SK-N-SH (cell line): ENCODE measurements at regions not wholly inside any gene's neighbourhood (a gene's known extent, or its start where the extent isn't known, plus 50 kb on each side); places are given as distances from the start of the nearest gene placed in this dataset.

Source experiments
- CTCF ChIA-PET: fragments of 300-600, 350-600 bp; formaldehyde crosslinking; extraction: SDS; loops from one replicate; lab custom pipeline; 2021; lab: Yijun Ruan, JAX
- POLR2A ChIA-PET: fragments of 350-600 bp; sonication (Branson Sonifier 250); formaldehyde crosslinking; extraction: SDS; loops from one replicate; lab custom pipeline; 2020; ENCODE audit warnings: antibody characterized with exemption, inconsistent platforms; lab: Yijun Ruan, JAX
- DNase-seq: peaks from one replicate; pipeline ENCODE4 v3.0.0; 2012
- H2AFZ ChIP-seq: fragments of 200-600 bp; sonication (generic); 2 replicates; pipeline ENCODE4 v1.8.1; 2016; ENCODE audit warnings: antibody characterized with exemption, mild to moderate bottlenecking, low read depth
- H3F3A ChIP-seq: fragments of 200-600 bp; sonication (generic); replicated peaks from 2 replicates; pipeline ENCODE3; 2016; ENCODE audit warnings: antibody characterized with exemption, mild to moderate bottlenecking; ENCODE audit not compliant: insufficient read depth
- H3K27ac ChIP-seq, 2 experiments: fragments of 200-500 bp in 1 of 2; fragments of 200-600 bp in 1 of 2; sonication (Bioruptor generic) in 1 of 2; sonication (generic), shearing (Covaris generic) in 1 of 2; 2 replicates each; pipeline versions ENCODE4 v1.5.1 to v1.6.1; 2014 to 2016; ENCODE audit warnings: low read depth in 2 of 2, inconsistent platforms in 1 of 2, low read length in 1 of 2, mild to moderate bottlenecking in 1 of 2, mixed read lengths in 1 of 2
- H3K27me3 ChIP-seq: fragments of 200-600 bp; sonication (generic), shearing (Covaris generic); 2 replicates; pipeline ENCODE4 v1.6.1; 2016; ENCODE audit warnings: mixed run types; ENCODE audit not compliant: insufficient read depth
- H3K36me3 ChIP-seq, 2 experiments: fragments of 200-500 bp in 1 of 2; fragments of 200-600 bp in 1 of 2; sonication (Bioruptor generic) in 1 of 2; sonication (generic) in 1 of 2; replicated peaks in 1 of 2; 2 replicates each; pipeline versions ENCODE3 to v1.5.1; 2014 to 2016; ENCODE audit warnings: low read length in 1 of 2, mild to moderate bottlenecking in 1 of 2; ENCODE audit not compliant: insufficient read depth in 2 of 2, control insufficient read depth in 1 of 2
- H3K4me1 ChIP-seq, 2 experiments: fragments of 200-500 bp in 1 of 2; fragments of 200-600 bp in 1 of 2; sonication (Bioruptor generic) in 1 of 2; sonication (generic), shearing (Covaris generic) in 1 of 2; 2 replicates each; pipeline versions ENCODE4 v1.5.1 to v1.6.1; 2014 to 2016; ENCODE audit warnings: low read depth in 1 of 2, low read length in 1 of 2, mixed run types in 1 of 2; ENCODE audit not compliant: insufficient read depth in 2 of 2, control insufficient read depth in 1 of 2
- H3K4me2 ChIP-seq: fragments of 200-600 bp; sonication (generic), shearing (Covaris generic); 2 replicates; pipeline ENCODE4 v1.6.1; 2017; ENCODE audit warnings: mixed run types
- H3K4me3 ChIP-seq, 2 experiments: fragments of 200-500 bp in 1 of 2; fragments of 200-600 bp in 1 of 2; sonication (Bioruptor generic) in 1 of 2; sonication (generic), shearing (Covaris generic) in 1 of 2; 2 replicates each; pipeline versions ENCODE4 v1.5.1 to v1.8.1; 2014 to 2016; ENCODE audit warnings: low read depth in 2 of 2, inconsistent platforms in 1 of 2, low read length in 1 of 2, mild to moderate bottlenecking in 1 of 2, mixed read lengths in 1 of 2, moderate library complexity in 1 of 2
- H3K79me2 ChIP-seq: fragments of 200-600 bp; sonication (generic); 2 replicates; pipeline ENCODE4 v1.8.1; 2017; ENCODE audit warnings: mild to moderate bottlenecking; ENCODE audit not compliant: insufficient read depth
- H3K9ac ChIP-seq: fragments of 200-600 bp; sonication (generic); 2 replicates; pipeline ENCODE4 v1.6.1; 2017; ENCODE audit warnings: mixed run types
- H3K9me2 ChIP-seq: fragments of 200-600 bp; sonication (generic); 2 replicates; pipeline ENCODE4 v1.6.1; 2017; ENCODE audit warnings: mixed run types
- H3K9me3 ChIP-seq: fragments of 200-600 bp; sonication (generic); 2 replicates; pipeline ENCODE4 v1.6.1; 2017; ENCODE audit warnings: mixed run types, mild to moderate bottlenecking, moderate library complexity
- H4K20me1 ChIP-seq: fragments of 200-600 bp; sonication (generic); 2 replicates; pipeline ENCODE4 v1.6.1; 2017; ENCODE audit warnings: mild to moderate bottlenecking, mixed run types; ENCODE audit not compliant: insufficient read depth
- ELF1 ChIP-seq: IDR thresholded peaks from 2 replicates; pipeline ENCODE4 v1.4.0; 2012
- EZH2phosphoT487 ChIP-seq: fragments of 200-600 bp; sonication (generic); IDR thresholded peaks from 2 replicates; pipeline ENCODE4 v1.6.1; 2017; ENCODE audit warnings: low read depth, mixed run types, mild to moderate bottlenecking, antibody characterized with exemption, moderate library complexity, borderline replicate concordance
- FOSL2 ChIP-seq: IDR thresholded peaks from 2 replicates; pipeline ENCODE4 v1.4.0; 2012; ENCODE audit warnings: low read depth, mild to moderate bottlenecking, moderate library complexity, borderline replicate concordance
- FOXJ3 ChIP-seq: sonication (generic); formaldehyde crosslinking; IDR thresholded peaks from 2 replicates; pipeline ENCODE4 v1.5.1; 2020; ENCODE audit warnings: mild to moderate bottlenecking, missing genetic modification reagents
- FOXM1 ChIP-seq: IDR thresholded peaks from 2 replicates; pipeline ENCODE4 v1.4.0; 2012; ENCODE audit warnings: low read depth, mild to moderate bottlenecking
- GATA2 ChIP-seq: sonication (generic); formaldehyde crosslinking; IDR thresholded peaks from 2 replicates; pipeline ENCODE4 v1.5.0; 2020; ENCODE audit warnings: mild to moderate bottlenecking, missing genetic modification reagents
- JUND ChIP-seq: IDR thresholded peaks from 2 replicates; pipeline ENCODE4 v1.4.0; 2012
- NFIC ChIP-seq: IDR thresholded peaks from 2 replicates; pipeline ENCODE4 v1.4.0; 2012; ENCODE audit warnings: borderline replicate concordance
- POLR2AphosphoS5 ChIP-seq: IDR thresholded peaks from 2 replicates; pipeline ENCODE4 v1.6.1; 2012; ENCODE audit warnings: low read depth, low read length
- RAD21 ChIP-seq: IDR thresholded peaks from 2 replicates; pipeline ENCODE4 v1.6.1; 2012; ENCODE audit warnings: mild to moderate bottlenecking, low read length
- RCOR1 ChIP-seq: fragments of 150-350 bp; IDR thresholded peaks from 2 replicates; pipeline ENCODE4 v1.6.1; 2017; ENCODE audit warnings: antibody characterized with exemption, low read length
- RXRA ChIP-seq: IDR thresholded peaks from 2 replicates; pipeline ENCODE4 v1.4.0; 2012; ENCODE audit warnings: low read depth, mild to moderate bottlenecking, borderline replicate concordance
- SMC3 ChIP-seq: IDR thresholded peaks from 2 replicates; pipeline ENCODE4 v1.6.1; 2012; ENCODE audit warnings: low read depth, low read length, improper control_type of control experiment
- WGBS: methylation state at CpG from one replicate; pipeline ENCODE4 v1.1.6; 2017; ENCODE audit warnings: low lambda C conversion rate; 5-methylcytosine and 5-hydroxymethylcytosine counted together
- TF ChIP-seq, protein P1 (sequence below): IDR thresholded peaks from 2 replicates; pipeline ENCODE4 v1.4.0; 2012; ENCODE audit warnings: low read depth, borderline replicate concordance
- TF ChIP-seq, protein P2 (sequence below): IDR thresholded peaks from 2 replicates; pipeline ENCODE4 v1.4.0; 2012; ENCODE audit warnings: low read depth
- TF ChIP-seq, protein P3 (sequence below): fragments of 200-600 bp; sonication (generic); IDR thresholded peaks from 2 replicates; pipeline ENCODE4 v1.6.1; 2017; ENCODE audit warnings: antibody characterized with exemption, mild to moderate bottlenecking, moderate library complexity

DNA sequence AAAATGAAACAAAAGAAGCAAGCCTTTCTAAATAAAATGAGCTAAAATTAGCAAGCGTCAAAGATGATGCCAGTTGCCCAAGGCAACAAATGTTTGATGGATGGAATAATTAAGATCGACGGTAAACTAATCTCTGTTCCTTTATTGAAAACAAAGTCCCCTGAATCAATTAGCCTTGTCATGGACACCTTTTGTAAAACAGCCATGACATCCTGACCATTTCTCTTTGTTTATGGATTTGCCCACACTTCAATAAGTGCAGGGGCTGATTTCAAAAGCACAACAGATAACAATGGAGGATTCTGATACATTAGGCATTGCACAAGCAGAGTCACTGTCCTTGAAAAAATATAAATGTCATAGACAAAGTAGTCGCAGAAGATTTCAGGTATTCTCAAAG is 160.1 kb upstream of the HNRNPA3 start:
- TF ChIP-seq FOXJ3 (CRISPR knock-in tag) (no peak), RCOR1 (no peak), ELF1 (no peak), FOSL2 (no peak), FOXM1 (no peak), RXRA (no peak), NFIC (no peak), GATA2 (CRISPR knock-in tag) (no peak), SMC3 (no peak), RAD21 (no peak), JUND (no peak), POLR2AphosphoS5 (no peak)
- TF ChIP-seq, protein P1, sequence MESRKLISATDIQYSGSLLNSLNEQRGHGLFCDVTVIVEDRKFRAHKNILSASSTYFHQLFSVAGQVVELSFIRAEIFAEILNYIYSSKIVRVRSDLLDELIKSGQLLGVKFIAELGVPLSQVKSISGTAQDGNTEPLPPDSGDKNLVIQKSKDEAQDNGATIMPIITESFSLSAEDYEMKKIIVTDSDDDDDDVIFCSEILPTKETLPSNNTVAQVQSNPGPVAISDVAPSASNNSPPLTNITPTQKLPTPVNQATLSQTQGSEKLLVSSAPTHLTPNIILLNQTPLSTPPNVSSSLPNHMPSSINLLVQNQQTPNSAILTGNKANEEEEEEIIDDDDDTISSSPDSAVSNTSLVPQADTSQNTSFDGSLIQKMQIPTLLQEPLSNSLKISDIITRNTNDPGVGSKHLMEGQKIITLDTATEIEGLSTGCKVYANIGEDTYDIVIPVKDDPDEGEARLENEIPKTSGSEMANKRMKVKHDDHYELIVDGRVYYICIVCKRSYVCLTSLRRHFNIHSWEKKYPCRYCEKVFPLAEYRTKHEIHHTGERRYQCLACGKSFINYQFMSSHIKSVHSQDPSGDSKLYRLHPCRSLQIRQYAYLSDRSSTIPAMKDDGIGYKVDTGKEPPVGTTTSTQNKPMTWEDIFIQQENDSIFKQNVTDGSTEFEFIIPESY = no peak
- TF ChIP-seq, protein P2, sequence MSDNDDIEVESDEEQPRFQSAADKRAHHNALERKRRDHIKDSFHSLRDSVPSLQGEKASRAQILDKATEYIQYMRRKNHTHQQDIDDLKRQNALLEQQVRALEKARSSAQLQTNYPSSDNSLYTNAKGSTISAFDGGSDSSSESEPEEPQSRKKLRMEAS = no peak
- TF ChIP-seq, protein P3, sequence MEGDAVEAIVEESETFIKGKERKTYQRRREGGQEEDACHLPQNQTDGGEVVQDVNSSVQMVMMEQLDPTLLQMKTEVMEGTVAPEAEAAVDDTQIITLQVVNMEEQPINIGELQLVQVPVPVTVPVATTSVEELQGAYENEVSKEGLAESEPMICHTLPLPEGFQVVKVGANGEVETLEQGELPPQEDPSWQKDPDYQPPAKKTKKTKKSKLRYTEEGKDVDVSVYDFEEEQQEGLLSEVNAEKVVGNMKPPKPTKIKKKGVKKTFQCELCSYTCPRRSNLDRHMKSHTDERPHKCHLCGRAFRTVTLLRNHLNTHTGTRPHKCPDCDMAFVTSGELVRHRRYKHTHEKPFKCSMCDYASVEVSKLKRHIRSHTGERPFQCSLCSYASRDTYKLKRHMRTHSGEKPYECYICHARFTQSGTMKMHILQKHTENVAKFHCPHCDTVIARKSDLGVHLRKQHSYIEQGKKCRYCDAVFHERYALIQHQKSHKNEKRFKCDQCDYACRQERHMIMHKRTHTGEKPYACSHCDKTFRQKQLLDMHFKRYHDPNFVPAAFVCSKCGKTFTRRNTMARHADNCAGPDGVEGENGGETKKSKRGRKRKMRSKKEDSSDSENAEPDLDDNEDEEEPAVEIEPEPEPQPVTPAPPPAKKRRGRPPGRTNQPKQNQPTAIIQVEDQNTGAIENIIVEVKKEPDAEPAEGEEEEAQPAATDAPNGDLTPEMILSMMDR = no peak
- TF ChIP-seq, all 33 proteins: peak for 0
- H3F3A ChIP-seq = no peaks in the 10 kb centered on the region
- no peak overlapping the region for H3K4me3 ChIP-seq
- no peak overlapping the region for H2AFZ ChIP-seq
- peaks cover 0 to 7% of the 10 kb centered on the region in 2 experiments; a peak in 2 of 4 replicates for H3K4me1 ChIP-seq
- no peak overlapping the region for H3K4me2 ChIP-seq
- no peaks in the 10 kb centered on the region for H3K9me2 ChIP-seq
- H3K27ac ChIP-seq = no peak overlapping the region
- no peaks in the 10 kb centered on the region for H3K9me3 ChIP-seq
- CTCF ChIA-PET = interaction anchor here (0.8 kb wide), 1 partner anchor 239 kb away, joined by 3 read pairs; no protein-coding TSS in a partner anchor
- no peaks in the 10 kb centered on the region for H3K79me2 ChIP-seq
- WGBS = 73% methylated on average over 4 of the region's 4 CpGs
- POLR2A ChIA-PET = no interaction called here
- no peak for DNase-seq
- no peaks in the 10 kb centered on the region for H3K36me3 ChIP-seq
- no peaks in the 10 kb centered on the region for H3K27me3 ChIP-seq
- no peak overlapping the region for H3K9ac ChIP-seq
- H4K20me1 ChIP-seq = no peaks in the 10 kb centered on the region

DNA sequence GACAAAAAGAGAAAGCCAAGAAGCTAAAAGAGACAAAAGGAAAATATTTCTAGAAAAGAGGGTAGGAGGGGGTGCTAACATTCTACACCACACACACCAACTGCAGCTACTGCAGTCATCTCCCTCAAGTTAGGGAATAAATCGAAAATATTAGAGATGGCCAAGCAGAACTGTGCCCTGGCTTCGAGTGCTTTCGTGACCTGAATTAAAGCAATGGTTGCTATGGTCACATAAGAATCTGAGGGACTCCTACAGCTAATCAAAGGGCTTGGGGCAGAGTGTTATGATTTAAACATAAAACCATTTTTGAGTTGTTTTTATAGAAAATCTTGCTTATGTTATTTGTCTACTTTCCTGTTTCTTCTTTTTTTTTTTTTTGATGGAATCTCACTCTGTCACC is 159.6 kb upstream of the HNRNPA3 start:
- Histone ChIP-seq H4K20me1 (no peaks in the 10 kb centered on the region), H3K9ac (no peak overlapping the region), H3K9me3 (no peaks in the 10 kb centered on the region), H3K27ac (no peak overlapping the region), H2AFZ (no peak overlapping the region), H3K9me2 (no peaks in the 10 kb centered on the region), H3K4me2 (no peak overlapping the region), H3K27me3 (no peaks in the 10 kb centered on the region), H3K4me3 (no peak overlapping the region), H3F3A (no peaks in the 10 kb centered on the region), H3K36me3 (no peaks in the 10 kb centered on the region), H3K4me1 (peaks cover 0 to 7% of the 10 kb centered on the region in 2 experiments; a peak in 2 of 4 replicates), H3K79me2 (no peaks in the 10 kb centered on the region)
- DNase-seq = no peak
- 52% methylated on average over 3 of the region's 3 CpGs for WGBS
- CTCF ChIA-PET = no interaction called here
- no peak for TF ChIP-seq ELF1
- TF ChIP-seq, protein P2 = no peak
- no peak for TF ChIP-seq EZH2phosphoT487
- TF ChIP-seq, all 33 proteins: peak for 0
- POLR2A ChIA-PET = no interaction called here
